ENCODE measurements at regions not wholly inside any gene's neighbourhood (a gene's known extent, or its start where the extent isn't known, plus 50 kb on each side); places are given as distances from the start of the nearest gene placed in this dataset.

DNA sequence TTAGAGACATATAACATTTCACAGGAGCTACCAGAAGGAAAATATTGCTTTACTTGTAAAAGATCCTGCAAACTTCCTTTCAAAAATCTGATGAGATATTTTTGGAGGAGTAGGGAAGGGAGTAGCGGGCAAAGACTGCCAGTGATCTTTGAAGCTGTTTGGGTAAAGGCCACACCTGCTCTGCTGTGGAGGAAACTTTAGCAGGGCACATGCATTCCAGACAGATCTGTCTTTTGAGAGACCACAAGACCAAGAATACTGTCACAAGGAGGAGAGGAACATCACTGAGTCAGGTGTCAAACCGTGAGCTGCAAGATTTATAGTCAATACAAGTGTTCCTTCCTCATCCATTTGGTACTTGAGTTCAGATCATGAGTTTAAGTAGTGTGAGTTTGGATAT is 654.4 kb downstream of the DNAJB9 start (continued):
- TF ChIP-seq ZBTB40 (IDR thresholded peaks at IDR 0.05; ENCODE audit: borderline replicate concordance) (no peak), POU2F2 (IDR thresholded peaks at IDR 0.05; ENCODE audit: borderline replicate concordance, low read depth, low read length) (no peak)

- FAIRE-seq = no peak
- Histone ChIP-seq H2AFZ (ENCODE audit: control insufficient read depth, low read depth, low read length) (no peak overlapping the region), H3K4me3 (no peak overlapping the region), H3K36me3 (ENCODE audit: control insufficient read depth in 2 of 2, insufficient read depth in 2 of 2, low read length in 1 of 2) (no peaks in the 10 kb centered on the region), H3K4me1 (ENCODE audit: control insufficient read depth, insufficient read depth, low read length) (no peaks in the 10 kb centered on the region), H3K9ac (ENCODE audit: control insufficient read depth, insufficient read depth, low read length) (no peak overlapping the region), H3K27ac (ENCODE audit: control insufficient read depth, insufficient read depth) (no peak overlapping the region), H3K27me3 (replicated peaks in 1 of 2; ENCODE audit: control insufficient read depth in 2 of 2, insufficient read depth in 2 of 2, low read length in 1 of 2) (no peaks in the 10 kb centered on the region), H4K20me1 (ENCODE audit: control insufficient read depth, insufficient read depth) (no peaks in the 10 kb centered on the region), H3K4me2 (ENCODE audit: control insufficient read depth, insufficient read depth) (no peak overlapping the region), H3K79me2 (ENCODE audit: control insufficient read depth, insufficient read depth, low read length) (no peaks in the 10 kb centered on the region), H3K9me3 (replicated peaks; ENCODE audit: control insufficient read depth, insufficient read depth, low read length) (no peaks in the 10 kb centered on the region)
- in situ Hi-C loops (cut with MboI) = no loop called here
- ChIA-PET RAD21 (ENCODE audit: unreplicated experiment) (no interaction called here), CTCF (no interaction called here), POLR2A (no interaction called here), SMC1A (ENCODE audit: uncharacterized antibody, unreplicated experiment) (no interaction called here)
- no peak for ATAC-seq
- 0% methylated on average over 1 of the region's 1 CpG for WGBS (ENCODE audit: insufficient coverage, insufficient replicate concordance, low lambda C conversion rate, missing lambda C conversion rate)
- BruUV-seq (replicated peaks) = no TSS peak
- no peak for DNase-seq (ENCODE audit: low read depth, low spot score)
- intact Hi-C loops (cut with micrococcal nuclease; ENCODE audit: unreplicated experiment) = no loop called here
- TF ChIP-seq SUPT20H (IDR thresholded peaks at IDR 0.05; ENCODE audit: borderline replicate concordance, control insufficient read depth, low read depth, low read length) = no peak
- no peak for TF ChIP-seq TAF1 (IDR thresholded peaks at IDR 0.05; ENCODE audit: borderline replicate concordance, low read depth, low read length)
- TF ChIP-seq, protein P1, sequence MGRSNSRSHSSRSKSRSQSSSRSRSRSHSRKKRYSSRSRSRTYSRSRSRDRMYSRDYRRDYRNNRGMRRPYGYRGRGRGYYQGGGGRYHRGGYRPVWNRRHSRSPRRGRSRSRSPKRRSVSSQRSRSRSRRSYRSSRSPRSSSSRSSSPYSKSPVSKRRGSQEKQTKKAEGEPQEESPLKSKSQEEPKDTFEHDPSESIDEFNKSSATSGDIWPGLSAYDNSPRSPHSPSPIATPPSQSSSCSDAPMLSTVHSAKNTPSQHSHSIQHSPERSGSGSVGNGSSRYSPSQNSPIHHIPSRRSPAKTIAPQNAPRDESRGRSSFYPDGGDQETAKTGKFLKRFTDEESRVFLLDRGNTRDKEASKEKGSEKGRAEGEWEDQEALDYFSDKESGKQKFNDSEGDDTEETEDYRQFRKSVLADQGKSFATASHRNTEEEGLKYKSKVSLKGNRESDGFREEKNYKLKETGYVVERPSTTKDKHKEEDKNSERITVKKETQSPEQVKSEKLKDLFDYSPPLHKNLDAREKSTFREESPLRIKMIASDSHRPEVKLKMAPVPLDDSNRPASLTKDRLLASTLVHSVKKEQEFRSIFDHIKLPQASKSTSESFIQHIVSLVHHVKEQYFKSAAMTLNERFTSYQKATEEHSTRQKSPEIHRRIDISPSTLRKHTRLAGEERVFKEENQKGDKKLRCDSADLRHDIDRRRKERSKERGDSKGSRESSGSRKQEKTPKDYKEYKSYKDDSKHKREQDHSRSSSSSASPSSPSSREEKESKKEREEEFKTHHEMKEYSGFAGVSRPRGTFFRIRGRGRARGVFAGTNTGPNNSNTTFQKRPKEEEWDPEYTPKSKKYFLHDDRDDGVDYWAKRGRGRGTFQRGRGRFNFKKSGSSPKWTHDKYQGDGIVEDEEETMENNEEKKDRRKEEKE (IDR thresholded peaks at IDR 0.05) = no peak
- TF ChIP-seq BMI1 (IDR thresholded peaks at IDR 0.05; ENCODE audit: borderline replicate concordance) = no peak
- no peak for TF ChIP-seq SIN3A (IDR thresholded peaks at IDR 0.05; ENCODE audit: low read depth, low read length)
- TF ChIP-seq, protein P2, sequence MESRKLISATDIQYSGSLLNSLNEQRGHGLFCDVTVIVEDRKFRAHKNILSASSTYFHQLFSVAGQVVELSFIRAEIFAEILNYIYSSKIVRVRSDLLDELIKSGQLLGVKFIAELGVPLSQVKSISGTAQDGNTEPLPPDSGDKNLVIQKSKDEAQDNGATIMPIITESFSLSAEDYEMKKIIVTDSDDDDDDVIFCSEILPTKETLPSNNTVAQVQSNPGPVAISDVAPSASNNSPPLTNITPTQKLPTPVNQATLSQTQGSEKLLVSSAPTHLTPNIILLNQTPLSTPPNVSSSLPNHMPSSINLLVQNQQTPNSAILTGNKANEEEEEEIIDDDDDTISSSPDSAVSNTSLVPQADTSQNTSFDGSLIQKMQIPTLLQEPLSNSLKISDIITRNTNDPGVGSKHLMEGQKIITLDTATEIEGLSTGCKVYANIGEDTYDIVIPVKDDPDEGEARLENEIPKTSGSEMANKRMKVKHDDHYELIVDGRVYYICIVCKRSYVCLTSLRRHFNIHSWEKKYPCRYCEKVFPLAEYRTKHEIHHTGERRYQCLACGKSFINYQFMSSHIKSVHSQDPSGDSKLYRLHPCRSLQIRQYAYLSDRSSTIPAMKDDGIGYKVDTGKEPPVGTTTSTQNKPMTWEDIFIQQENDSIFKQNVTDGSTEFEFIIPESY (IDR thresholded peaks at IDR 0.05) = no peak
- no peak for TF ChIP-seq EP300 (IDR thresholded peaks at IDR 0.05; ENCODE audit: borderline replicate concordance in 1 of 2, control insufficient read depth in 1 of 2, low read depth in 2 of 2, low read length in 2 of 2)
- TF ChIP-seq CREM (IDR thresholded peaks at IDR 0.05; ENCODE audit: low read depth) = no peak
- TF ChIP-seq, protein P3, sequence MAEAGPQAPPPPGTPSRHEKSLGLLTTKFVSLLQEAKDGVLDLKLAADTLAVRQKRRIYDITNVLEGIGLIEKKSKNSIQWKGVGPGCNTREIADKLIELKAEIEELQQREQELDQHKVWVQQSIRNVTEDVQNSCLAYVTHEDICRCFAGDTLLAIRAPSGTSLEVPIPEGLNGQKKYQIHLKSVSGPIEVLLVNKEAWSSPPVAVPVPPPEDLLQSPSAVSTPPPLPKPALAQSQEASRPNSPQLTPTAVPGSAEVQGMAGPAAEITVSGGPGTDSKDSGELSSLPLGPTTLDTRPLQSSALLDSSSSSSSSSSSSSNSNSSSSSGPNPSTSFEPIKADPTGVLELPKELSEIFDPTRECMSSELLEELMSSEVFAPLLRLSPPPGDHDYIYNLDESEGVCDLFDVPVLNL (IDR thresholded peaks at IDR 0.05; ENCODE audit: low read depth, low read length) = no peak
- no peak for TF ChIP-seq EGR1 (IDR thresholded peaks at IDR 0.05; ENCODE audit: borderline replicate concordance in 1 of 2, low read depth in 2 of 2, low read length in 2 of 2)
- no peak for TF ChIP-seq CEBPB (IDR thresholded peaks at IDR 0.05; ENCODE audit: borderline replicate concordance in 1 of 2, low read depth in 2 of 2, low read length in 2 of 2)
Observed at GRCh38 chr7:109226699-109227098, 657.0 kb downstream of the DNAJB9 start.
